Trophoblast cell (in vitro differentiated cells and primary cell): ENCODE measurements at regions not wholly inside any gene's neighbourhood (a gene's known extent, or its start where the extent isn't known, plus 50 kb on each side); places are given as distances from the start of the nearest gene placed in this dataset.
A peak's percentile ranks its signal among the peaks of the same experiment; 100 is the strongest.

Experiments
- DNase-seq, 2 donors: peaks; one replicate each; pipeline ENCODE4 v3.0.0-alpha.2; 2016
- H2AFZ ChIP-seq: 2 replicates; pipeline ENCODE4 v1.6.1; 2013; ENCODE audit warnings: low read length, moderate library complexity, mild to moderate bottlenecking; ENCODE audit not compliant: insufficient read depth, poor library complexity
- H2AK5ac ChIP-seq: 2 replicates; pipeline ENCODE4 v1.6.1; 2013; ENCODE audit warnings: mild to moderate bottlenecking, low read length
- H2BK120ac ChIP-seq: 2 replicates; pipeline ENCODE4 v1.6.1; 2013; ENCODE audit warnings: low read length, mild to moderate bottlenecking, moderate library complexity; ENCODE audit not compliant: insufficient read depth, poor library complexity
- H2BK12ac ChIP-seq: 2 replicates; pipeline ENCODE4 v1.6.1; 2013; ENCODE audit warnings: mild to moderate bottlenecking, low read length, moderate library complexity
- H2BK5ac ChIP-seq: 2 replicates; pipeline ENCODE4 v1.6.1; 2013; ENCODE audit warnings: low read length, low read depth, moderate library complexity, mild to moderate bottlenecking; ENCODE audit not compliant: poor library complexity
- H3K14ac ChIP-seq: 2 replicates; pipeline ENCODE4 v1.6.1; 2013; ENCODE audit warnings: mild to moderate bottlenecking, low read length
- H3K18ac ChIP-seq: 2 replicates; pipeline ENCODE4 v1.6.1; 2013; ENCODE audit warnings: mild to moderate bottlenecking, low read length
- H3K23ac ChIP-seq: 2 replicates; pipeline ENCODE4 v1.6.1; 2013; ENCODE audit warnings: low read length
- H3K27ac ChIP-seq: 2 replicates; pipeline ENCODE4 v1.5.1; 2013; ENCODE audit warnings: low read depth, mild to moderate bottlenecking, inconsistent platforms, low read length, moderate library complexity
- H3K27me3 ChIP-seq: 2 replicates; pipeline ENCODE4 v1.6.1; 2013; ENCODE audit warnings: inconsistent platforms, mild to moderate bottlenecking, low read length, moderate library complexity; ENCODE audit not compliant: insufficient read depth
- H3K36me3 ChIP-seq, 2 experiments: 1 replicate in 1 of 2; 2 replicates in 1 of 2; pipeline ENCODE4 v1.6.1; 2013; ENCODE audit warnings: low read length in 2 of 2, mild to moderate bottlenecking in 2 of 2, moderate library complexity in 1 of 2; ENCODE audit not compliant: insufficient read depth in 2 of 2, control insufficient read depth in 1 of 2
- H3K4ac ChIP-seq: 2 replicates; pipeline ENCODE4 v1.6.1; 2013; ENCODE audit warnings: low read depth, mild to moderate bottlenecking, low read length, moderate library complexity
- H3K4me1 ChIP-seq, 2 experiments: 1 replicate in 1 of 2; 2 replicates in 1 of 2; pipeline ENCODE4 v1.6.1; 2013; ENCODE audit warnings: low read length in 2 of 2, mild to moderate bottlenecking in 2 of 2, moderate library complexity in 1 of 2; ENCODE audit not compliant: insufficient read depth in 2 of 2, control insufficient read depth in 1 of 2
- H3K4me2 ChIP-seq: 2 replicates; pipeline ENCODE4 v1.6.1; 2013; ENCODE audit warnings: inconsistent platforms, mild to moderate bottlenecking, low read length, moderate library complexity
- H3K4me3 ChIP-seq: 2 replicates; pipeline ENCODE4 v1.5.1; 2013; ENCODE audit warnings: mild to moderate bottlenecking, low read depth, low read length, inconsistent platforms
- H3K79me1 ChIP-seq: one replicate; pipeline ENCODE4 v1.6.1; 2013; ENCODE audit warnings: low read length
- H3K79me2 ChIP-seq: 2 replicates; pipeline ENCODE4 v1.6.1; 2013; ENCODE audit warnings: low read length, mild to moderate bottlenecking; ENCODE audit not compliant: control insufficient read depth, insufficient read depth, poor library complexity
- H3K9ac ChIP-seq: 2 replicates; pipeline ENCODE4 v1.6.1; 2013; ENCODE audit warnings: mild to moderate bottlenecking, low read length
- H3K9me3 ChIP-seq: 2 replicates; pipeline ENCODE4 v1.6.1; 2013; ENCODE audit warnings: low read depth, mild to moderate bottlenecking, control low read depth, inconsistent platforms, low read length; ENCODE audit not compliant: insufficient read depth
- H4K12ac ChIP-seq: 2 replicates; pipeline ENCODE4 v1.6.1; 2013; ENCODE audit warnings: low read depth, mild to moderate bottlenecking, low read length, moderate library complexity
- H4K8ac ChIP-seq: 2 replicates; pipeline ENCODE4 v1.6.1; 2013; ENCODE audit warnings: low read depth, mild to moderate bottlenecking, low read length, moderate library complexity
- H4K91ac ChIP-seq: one replicate; pipeline ENCODE4 v1.6.1; 2013; ENCODE audit warnings: low read depth, mild to moderate bottlenecking, low read length, moderate library complexity
- WGBS: extraction: QIAGEN DNeasy Blood & Tissue Kit; methylation state at CpG from one replicate; pipeline ENCODE4 v1.1.7; 2013; ENCODE audit warnings: missing lambda C conversion rate; ENCODE audit not compliant: insufficient read length, insufficient coverage; ENCODE audit errors: extremely low coverage; 5-methylcytosine and 5-hydroxymethylcytosine counted together

DNA sequence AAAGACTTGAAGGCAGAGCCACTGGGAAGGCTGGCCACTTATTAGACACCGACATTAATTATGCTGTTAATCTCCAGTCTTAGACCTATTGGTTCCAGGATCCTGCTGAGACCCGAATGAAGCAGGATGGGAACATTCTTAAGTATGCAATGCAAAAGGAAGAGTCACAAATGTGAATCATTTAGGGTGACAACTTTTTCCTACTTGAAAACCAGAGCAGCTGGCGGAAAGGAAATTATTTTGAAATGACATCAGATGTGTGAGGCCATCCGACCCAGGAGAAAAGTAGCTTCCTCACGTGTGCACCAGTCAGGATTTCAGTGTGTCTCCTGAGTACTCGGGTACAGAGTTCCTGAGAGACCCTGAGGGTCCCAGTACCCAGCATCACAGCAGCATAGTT is 222.9 kb upstream of the NCKAP5 start:
- no CpG with 5 or more reads among the region's 6 CpGs for WGBS
- Histone ChIP-seq H3K9ac (no peak overlapping the region), H3K14ac (no peak overlapping the region), H2BK5ac (no peak overlapping the region), H4K8ac (no peak overlapping the region), H4K91ac (no peak overlapping the region), H3K4me1 (no peaks in the 10 kb centered on the region), H3K27ac (no peak overlapping the region), H4K12ac (no peak overlapping the region), H2BK120ac (no peak overlapping the region), H3K18ac (no peak overlapping the region), H3K4me2 (no peak overlapping the region), H3K27me3 (no peaks in the 10 kb centered on the region), H3K9me3 (no peaks in the 10 kb centered on the region), H3K79me1 (no peaks in the 10 kb centered on the region), H3K4me3 (no peak overlapping the region), H3K4ac (no peak overlapping the region), H2AFZ (no peak overlapping the region), H3K36me3 (no peaks in the 10 kb centered on the region), H2BK12ac (no peak overlapping the region), H2AK5ac (no peak overlapping the region), H3K23ac (no peak overlapping the region), H3K79me2 (no peaks in the 10 kb centered on the region)
- DNase-seq: peak in 1 of 2 donors; percentile 17

DNA sequence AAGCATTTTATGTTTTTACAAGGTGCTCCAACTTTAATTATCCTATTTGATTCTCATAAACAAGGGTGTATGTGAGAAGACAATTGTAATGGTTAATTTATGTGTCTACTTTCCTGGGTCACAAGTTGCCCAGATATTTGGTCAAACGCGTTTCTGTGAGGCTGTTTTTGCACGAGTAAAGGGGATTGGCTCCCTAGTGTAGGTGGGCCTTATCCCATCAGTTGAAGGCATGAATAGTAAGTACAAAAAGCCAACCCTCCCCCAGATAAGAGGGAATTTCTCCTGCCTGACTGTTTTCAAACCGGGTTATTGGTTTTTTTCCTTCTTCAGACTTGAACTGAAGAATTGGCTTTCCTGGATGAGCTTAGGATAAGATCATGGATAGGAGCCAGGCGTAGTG is 224.0 kb upstream of the NCKAP5 start:
- Histone ChIP-seq H3K4me1 (no peaks in the 10 kb centered on the region), H2BK12ac (no peak overlapping the region), H3K9me3 (no peaks in the 10 kb centered on the region), H3K4me3 (no peak overlapping the region), H3K23ac (no peak overlapping the region), H3K27me3 (no peaks in the 10 kb centered on the region), H2AFZ (no peak overlapping the region), H3K79me2 (no peaks in the 10 kb centered on the region), H3K27ac (no peak overlapping the region), H3K18ac (no peak overlapping the region), H4K8ac (no peak overlapping the region), H3K79me1 (no peaks in the 10 kb centered on the region), H3K14ac (no peak overlapping the region), H4K91ac (no peak overlapping the region), H2BK5ac (no peak overlapping the region), H3K9ac (no peak overlapping the region), H2AK5ac (no peak overlapping the region), H3K4ac (no peak overlapping the region), H3K4me2 (no peak overlapping the region), H3K36me3 (no peaks in the 10 kb centered on the region), H4K12ac (no peak overlapping the region), H2BK120ac (no peak overlapping the region)
- no CpG with 5 or more reads among the region's 5 CpGs for WGBS
- no peak for DNase-seq

DNA sequence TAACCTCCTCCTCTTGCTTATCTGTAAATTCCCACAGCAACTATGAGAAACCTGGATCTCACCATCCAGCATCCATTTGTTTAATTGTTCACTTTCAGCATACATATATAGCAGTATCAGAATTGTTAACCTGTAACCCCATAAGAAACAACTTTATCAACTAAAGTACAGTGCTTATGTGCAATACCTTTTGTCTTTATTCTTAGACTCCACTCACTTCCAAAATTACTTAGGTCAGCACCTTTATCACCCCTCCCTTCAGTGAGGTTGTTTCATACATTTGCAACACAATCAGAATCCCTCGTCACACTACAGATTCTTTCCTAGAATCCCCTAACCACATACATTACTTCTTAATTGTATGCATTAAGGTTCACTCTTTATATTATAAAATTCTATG is 225.9 kb upstream of the NCKAP5 start:
- H3K4me3 ChIP-seq: no peak overlapping the region
- WGBS: no CpG with 5 or more reads among the region's 1 CpG
- no peak overlapping the region for H3K18ac ChIP-seq
- no peak overlapping the region for H4K91ac ChIP-seq
- H3K9ac ChIP-seq: no peak overlapping the region
- H3K4me2 ChIP-seq: no peak overlapping the region
- no peak overlapping the region for H4K8ac ChIP-seq
- H4K12ac ChIP-seq: no peak overlapping the region
- no peak overlapping the region for H2AK5ac ChIP-seq
- H3K4ac ChIP-seq: no peak overlapping the region
- H3K27ac ChIP-seq: no peak overlapping the region
- H3K79me2 ChIP-seq: no peaks in the 10 kb centered on the region
- no peaks in the 10 kb centered on the region for H3K4me1 ChIP-seq
- H2BK12ac ChIP-seq: no peak overlapping the region
- H3K36me3 ChIP-seq: no peaks in the 10 kb centered on the region
- no peak for DNase-seq
- no peaks in the 10 kb centered on the region for H3K9me3 ChIP-seq
- H3K27me3 ChIP-seq: no peaks in the 10 kb centered on the region
- H2AFZ ChIP-seq: no peak overlapping the region
- no peak overlapping the region for H3K23ac ChIP-seq
- no peak overlapping the region for H2BK5ac ChIP-seq
- no peaks in the 10 kb centered on the region for H3K79me1 ChIP-seq
- H2BK120ac ChIP-seq: no peak overlapping the region
- no peak overlapping the region for H3K14ac ChIP-seq

DNA sequence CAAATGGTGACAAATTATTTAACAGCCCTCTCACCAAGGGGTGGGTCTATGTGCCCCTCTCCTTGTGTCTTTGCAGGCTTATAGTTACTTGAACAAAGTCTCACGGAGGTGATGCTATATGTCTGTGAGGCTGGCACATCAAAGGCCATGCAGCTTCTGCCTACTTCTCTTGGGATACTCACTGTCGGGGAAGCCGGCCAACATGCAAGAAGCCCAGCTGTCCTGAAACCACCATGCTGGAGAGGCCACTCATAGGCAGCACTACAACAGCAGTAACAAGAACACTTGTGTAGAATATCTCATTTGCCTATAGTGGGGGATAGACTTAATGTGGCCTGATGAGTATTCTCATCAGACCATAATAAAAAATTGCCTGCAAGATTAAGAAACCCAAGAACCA is 233.7 kb upstream of the NCKAP5 start:
- DNase-seq: no peak
- Histone ChIP-seq H3K27me3 (no peaks in the 10 kb centered on the region), H3K79me2 (no peaks in the 10 kb centered on the region), H3K36me3 (no peaks in the 10 kb centered on the region), H3K9ac (no peak overlapping the region), H3K4me3 (no peak overlapping the region), H3K79me1 (no peaks in the 10 kb centered on the region), H3K27ac (no peak overlapping the region), H2BK12ac (no peak overlapping the region), H4K8ac (no peak overlapping the region), H4K91ac (no peak overlapping the region), H3K4me1 (no peaks in the 10 kb centered on the region), H2AK5ac (no peak overlapping the region), H3K23ac (no peak overlapping the region), H3K14ac (no peak overlapping the region), H2AFZ (no peak overlapping the region), H3K4me2 (no peak overlapping the region), H3K9me3 (no peaks in the 10 kb centered on the region), H2BK120ac (no peak overlapping the region), H2BK5ac (no peak overlapping the region), H4K12ac (no peak overlapping the region), H3K18ac (no peak overlapping the region), H3K4ac (no peak overlapping the region)
- WGBS: no CpG with 5 or more reads among the region's 3 CpGs
